Osteocyte (in vitro differentiated cells): ENCODE measurements at regions not wholly inside any gene's neighbourhood (a gene's known extent, or its start where the extent isn't known, plus 50 kb on each side); places are given as distances from the start of the nearest gene placed in this dataset.

Experiments used
- DNase-seq: peaks from one replicate; pipeline ENCODE4 v3.0.0; 2021; ENCODE audit warnings: mixed read lengths; ENCODE audit not compliant: unreplicated experiment; ENCODE audit errors: extremely low spot score
- H3K27ac Mint-ChIP-seq: one replicate; pipeline ENCODE4 v1.8.0; 2021; ENCODE audit warnings: mild to moderate bottlenecking, mixed read lengths; ENCODE audit not compliant: unreplicated experiment
- H3K27me3 Mint-ChIP-seq: one replicate; pipeline ENCODE4 v1.8.0; 2021; ENCODE audit warnings: mixed read lengths; ENCODE audit not compliant: unreplicated experiment
- H3K36me3 Mint-ChIP-seq: one replicate; pipeline ENCODE4 v1.8.0; 2021; ENCODE audit warnings: mixed read lengths; ENCODE audit not compliant: unreplicated experiment
- H3K4me1 Mint-ChIP-seq: one replicate; pipeline ENCODE4 v1.8.0; 2021; ENCODE audit warnings: mixed read lengths; ENCODE audit not compliant: unreplicated experiment
- H3K4me3 Mint-ChIP-seq: one replicate; pipeline ENCODE4 v1.8.0; 2021; ENCODE audit warnings: mild to moderate bottlenecking, moderate library complexity, mixed read lengths; ENCODE audit not compliant: unreplicated experiment
- H3K9me3 Mint-ChIP-seq: one replicate; pipeline ENCODE4 v1.8.0; 2021; ENCODE audit warnings: mixed read lengths; ENCODE audit not compliant: unreplicated experiment
- CTCF ChIP-seq: fragments of 200-600 bp; sonication (generic); IDR thresholded peaks from 2 replicates; pipeline ENCODE4 v1.5.0; 2021; ENCODE audit warnings: antibody characterized with exemption, mild to moderate bottlenecking, moderate library complexity

GRCh38 chr7:121515630-121516401, 119.7 kb upstream of the FAM3C start:
- H3K9me3 Mint-ChIP-seq, result peaks cover 14% of the 10 kb centered on the region
- TF ChIP-seq CTCF, result no peak

GRCh38 chr7:121515229-121515628, 119.1 kb upstream of the FAM3C start:
- H3K4me3 Mint-ChIP-seq, result no peak overlapping the region
- no peaks in the 10 kb centered on the region for H3K27me3 Mint-ChIP-seq

More at GRCh38 chr7:121515630-121516401, 119.7 kb upstream of the FAM3C start:
- peaks cover 12% of the 10 kb centered on the region for H3K4me1 Mint-ChIP-seq
- no peaks in the 10 kb centered on the region for H3K27me3 Mint-ChIP-seq
- no peak for DNase-seq
- no peak overlapping the region for H3K27ac Mint-ChIP-seq
- no peak overlapping the region for H3K4me3 Mint-ChIP-seq
- H3K36me3 Mint-ChIP-seq, result no peaks in the 10 kb centered on the region

GRCh38 chr7:121513105-121513504, 117.0 kb upstream of the FAM3C start:
- Mint-ChIP-seq H3K4me3 (no peak overlapping the region), H3K4me1 (peaks cover 7% of the 10 kb centered on the region), H3K36me3 (no peaks in the 10 kb centered on the region), H3K27me3 (no peaks in the 10 kb centered on the region), H3K9me3 (peaks cover 23% of the 10 kb centered on the region), H3K27ac (no peak overlapping the region)
- no peak for TF ChIP-seq CTCF
- no peak for DNase-seq

More at GRCh38 chr7:121515229-121515628, 119.1 kb upstream of the FAM3C start:
- no peaks in the 10 kb centered on the region for H3K36me3 Mint-ChIP-seq
- H3K9me3 Mint-ChIP-seq, result peaks cover 20% of the 10 kb centered on the region
- TF ChIP-seq CTCF, result no peak
- H3K27ac Mint-ChIP-seq, result no peak overlapping the region
- DNase-seq, result no peak
- peaks cover 12% of the 10 kb centered on the region for H3K4me1 Mint-ChIP-seq

GRCh38 chr7:121510858-121511482, 114.9 kb upstream of the FAM3C start:
- no peak for DNase-seq

More at GRCh38 chr7:121510858-121511482, 114.9 kb upstream of the FAM3C start:
- Mint-ChIP-seq H3K4me3 (no peak overlapping the region), H3K27me3 (no peaks in the 10 kb centered on the region), H3K9me3 (peaks cover 26% of the 10 kb centered on the region), H3K4me1 (peaks cover 8% of the 10 kb centered on the region), H3K27ac (no peak overlapping the region), H3K36me3 (peaks cover 3% of the 10 kb centered on the region)
- TF ChIP-seq CTCF, result no peak
